Osteoblast (primary cell): ENCODE measurements at regions not wholly inside any gene's neighbourhood (a gene's known extent, or its start where the extent isn't known, plus 50 kb on each side); places are given as distances from the start of the nearest gene placed in this dataset.

Source experiments
- DNase-seq: peaks from one replicate; pipeline ENCODE4 v3.0.0; 2011; ENCODE audit warnings: low spot score, mixed read lengths; ENCODE audit not compliant: insufficient read length; ENCODE audit errors: missing footprints
- H2AFZ ChIP-seq: 2 replicates; pipeline ENCODE4 v1.6.0; 2011; ENCODE audit warnings: mild to moderate bottlenecking, low read length
- H3K27ac ChIP-seq: 2 replicates; pipeline ENCODE4 v1.5.1; 2011; ENCODE audit warnings: mild to moderate bottlenecking, low read depth, low read length, moderate library complexity
- H3K27me3 ChIP-seq: 2 replicates; pipeline ENCODE4 v1.6.0; 2012; ENCODE audit warnings: mild to moderate bottlenecking, control low read depth, inconsistent platforms, low read length, moderate library complexity; ENCODE audit not compliant: insufficient read depth
- H3K36me3 ChIP-seq: 2 replicates; pipeline ENCODE4 v1.5.1; 2011; ENCODE audit warnings: mild to moderate bottlenecking, low read length, control low read depth, moderate library complexity; ENCODE audit not compliant: insufficient read depth
- H3K4me1 ChIP-seq: 2 replicates; pipeline ENCODE4 v1.5.1; 2011; ENCODE audit warnings: mild to moderate bottlenecking, low read length, control low read depth, moderate library complexity; ENCODE audit not compliant: insufficient read depth
- H3K4me2 ChIP-seq: 2 replicates; pipeline ENCODE4 v1.6.0; 2011; ENCODE audit warnings: mild to moderate bottlenecking, low read length; ENCODE audit not compliant: insufficient read depth
- H3K4me3 ChIP-seq: fragments of 200-600 bp; sonication (generic); 3 replicates; pipeline ENCODE4 v1.5.1; 2012; ENCODE audit warnings: mild to moderate bottlenecking, low read length, inconsistent platforms; ENCODE audit not compliant: insufficient read depth
- H3K79me2 ChIP-seq: 2 replicates; pipeline ENCODE4 v1.6.0; 2012; ENCODE audit warnings: mild to moderate bottlenecking, low read length, control low read depth, inconsistent platforms; ENCODE audit not compliant: insufficient read depth
- H3K9me3 ChIP-seq: 2 replicates; pipeline ENCODE4 v1.5.1; 2011; ENCODE audit warnings: low read depth, low read length, control low read depth
- H4K20me1 ChIP-seq: 2 replicates; pipeline ENCODE4 v1.6.0; 2012; ENCODE audit warnings: mild to moderate bottlenecking, low read length, control low read depth; ENCODE audit not compliant: insufficient read depth
- CTCF ChIP-seq: IDR thresholded peaks from 2 replicates; pipeline ENCODE4 v1.5.1; 2011; ENCODE audit warnings: mild to moderate bottlenecking, low read depth, low read length, moderate library complexity; ENCODE audit errors: extremely low read depth

DNA sequence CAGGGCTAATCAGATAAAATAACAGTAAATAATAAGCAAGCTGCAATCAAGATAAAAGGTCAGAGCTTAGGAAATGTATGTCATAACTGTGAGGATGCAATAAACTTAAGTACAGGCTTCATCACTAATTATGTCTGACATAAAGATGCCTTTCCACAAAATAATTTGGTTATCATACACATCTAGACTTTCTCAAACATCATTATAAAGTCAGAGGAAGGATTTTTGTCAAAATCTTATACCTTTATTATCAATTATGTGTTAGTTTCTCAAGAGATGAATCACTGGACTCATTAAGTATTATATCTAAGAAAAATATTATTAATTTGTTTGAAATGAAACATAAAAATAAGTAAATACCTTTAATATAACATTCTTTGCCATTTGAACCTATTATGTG lies 695.4 kb upstream of the INTU start:
- Histone ChIP-seq H3K36me3 (no peaks in the 10 kb centered on the region), H3K27ac (no peak overlapping the region)

DNA sequence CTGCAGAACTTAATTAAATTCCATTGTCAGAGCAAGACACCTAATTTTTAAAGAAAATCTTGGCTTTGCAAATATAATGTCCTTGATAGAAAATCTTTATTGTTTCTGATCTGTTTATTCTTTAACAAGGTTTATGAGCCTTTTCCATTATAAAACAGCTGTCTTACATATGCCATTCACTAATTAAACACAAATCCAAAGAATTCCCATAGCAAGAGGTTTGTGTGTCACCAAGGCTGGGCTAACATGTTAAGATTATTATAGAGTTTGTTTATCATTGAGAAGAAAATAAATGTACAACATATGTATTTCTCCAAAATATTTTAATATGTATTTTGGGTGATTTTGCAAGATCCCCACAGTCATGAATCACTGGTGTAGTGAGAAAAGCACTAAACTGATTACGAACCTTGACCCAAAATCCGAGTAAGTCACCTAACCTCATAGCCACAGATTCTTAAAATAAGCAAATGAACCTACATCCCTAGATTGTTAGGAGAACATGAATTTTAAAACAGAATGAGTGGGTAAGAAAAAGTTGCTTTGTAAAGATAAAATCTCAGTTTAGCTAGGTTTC lies 694.8 kb upstream of the INTU start:
- no peak overlapping the region for H3K4me3 ChIP-seq
- H2AFZ ChIP-seq: no peak overlapping the region
- no peaks in the 10 kb centered on the region for H3K27me3 ChIP-seq
- peaks cover 12% of the 10 kb centered on the region for H3K4me1 ChIP-seq
- no peak for TF ChIP-seq CTCF
- H3K27ac ChIP-seq: no peak overlapping the region
- H3K4me2 ChIP-seq: no peak overlapping the region
- H4K20me1 ChIP-seq: no peaks in the 10 kb centered on the region
- DNase-seq: peak; percentile 22
- no peaks in the 10 kb centered on the region for H3K9me3 ChIP-seq
- H3K79me2 ChIP-seq: no peaks in the 10 kb centered on the region
- H3K36me3 ChIP-seq: no peaks in the 10 kb centered on the region

More for the DNA sequence above, 695.4 kb upstream of the INTU start:
- no peak overlapping the region for H2AFZ ChIP-seq
- no peaks in the 10 kb centered on the region for H3K79me2 ChIP-seq
- H3K9me3 ChIP-seq: no peaks in the 10 kb centered on the region
- no peak overlapping the region for H3K4me3 ChIP-seq
- no peak for TF ChIP-seq CTCF
- no peaks in the 10 kb centered on the region for H3K27me3 ChIP-seq
- DNase-seq: no peak
- H3K4me2 ChIP-seq: no peak overlapping the region
- H3K4me1 ChIP-seq: peaks cover 12% of the 10 kb centered on the region
- no peaks in the 10 kb centered on the region for H4K20me1 ChIP-seq

DNA sequence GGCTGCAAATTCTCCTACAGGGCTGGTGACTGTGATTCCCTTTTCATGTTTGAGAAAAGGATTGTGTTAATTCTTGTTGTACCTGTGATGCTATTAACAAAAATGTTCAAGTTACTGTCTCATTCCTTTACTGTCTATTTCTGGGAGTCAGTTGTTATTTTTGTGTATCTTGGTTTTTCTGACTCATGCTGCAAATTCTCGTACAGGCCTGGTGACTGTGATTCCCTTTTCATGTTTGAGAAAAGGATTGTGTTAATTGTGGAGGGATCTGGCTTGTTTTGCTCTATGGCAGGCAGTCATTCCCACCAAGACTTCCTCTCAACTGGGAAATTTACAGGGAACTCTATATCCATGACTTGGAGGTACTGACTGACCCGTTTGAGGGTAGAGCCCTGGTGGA lies 693.4 kb upstream of the INTU start:
- Histone ChIP-seq H3K4me2 (peak overlapping the region; percentile 2), H2AFZ (peak overlapping the region; percentile 27)
- peak; percentile 47 for DNase-seq

DNA sequence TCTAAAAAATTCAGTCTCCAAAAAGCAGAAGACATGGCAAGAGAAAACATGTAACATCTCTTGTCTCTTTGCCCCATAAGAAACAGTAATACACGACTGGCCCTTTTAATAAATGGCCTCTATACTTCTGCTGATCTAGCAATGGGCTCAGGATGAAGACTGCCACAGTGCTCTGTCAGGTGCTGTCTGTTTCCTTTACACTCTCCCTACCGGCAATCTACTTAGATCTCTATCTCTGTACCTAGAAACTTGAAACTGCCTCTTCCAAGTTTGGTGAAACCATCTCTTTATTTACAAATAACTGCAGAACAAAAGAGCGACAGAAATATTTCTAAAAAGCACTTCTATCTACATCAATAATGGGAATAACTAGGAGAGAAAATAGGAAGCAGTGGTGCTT lies 685.2 kb upstream of the INTU start:
- Histone ChIP-seq H3K27ac (no peak overlapping the region), H3K4me1 (no peaks in the 10 kb centered on the region), H3K79me2 (no peaks in the 10 kb centered on the region), H3K36me3 (no peaks in the 10 kb centered on the region), H3K9me3 (no peaks in the 10 kb centered on the region), H3K4me2 (no peak overlapping the region), H4K20me1 (no peaks in the 10 kb centered on the region), H2AFZ (no peak overlapping the region), H3K27me3 (no peaks in the 10 kb centered on the region), H3K4me3 (no peak overlapping the region)
- no peak for TF ChIP-seq CTCF
- no peak for DNase-seq

More for the DNA sequence above, 693.4 kb upstream of the INTU start:
- Histone ChIP-seq H3K27me3 (no peaks in the 10 kb centered on the region), H3K79me2 (no peaks in the 10 kb centered on the region), H4K20me1 (no peaks in the 10 kb centered on the region), H3K36me3 (no peaks in the 10 kb centered on the region), H3K4me3 (no peak overlapping the region), H3K9me3 (no peaks in the 10 kb centered on the region), H3K4me1 (peaks cover 12% of the 10 kb centered on the region), H3K27ac (peak overlapping the region; percentile 80)
- no peak for TF ChIP-seq CTCF
